Activated CD4-positive, alpha-beta T cell treated with anti-CD3 and anti-CD28 coated beads for 48 hours (primary cell): ENCODE measurements at regions not wholly inside any gene's neighbourhood (a gene's known extent, or its start where the extent isn't known, plus 50 kb on each side); places are given as distances from the start of the nearest gene placed in this dataset.
"Not testable (repeated sequence)": the region's sequence is repeated elsewhere in the genome, so short reads cannot be mapped to it uniquely, and the experiment has no call there.

Experiments
- DNase-seq: peaks from one replicate; pipeline ENCODE4 v3.0.0-alpha.2; 2020

GRCh38 chr11:122220321-122220720, 104.3 kb upstream of the BLID start:
- no peak for DNase-seq

GRCh38 chr11:122219791-122220190, 103.8 kb upstream of the BLID start:
- DNase-seq = no peak

- DNase-seq = peak; percentile 60
Measured at GRCh38 chr11:122215244-122215992, 99.4 kb upstream of the BLID start.

- no peak for DNase-seq
Measured at GRCh38 chr11:122214567-122214966, 98.6 kb upstream of the BLID start.

GRCh38 chr11:122214080-122214479, 98.1 kb upstream of the BLID start:
- no peak for DNase-seq

GRCh38 chr11:122213171-122213570, 97.2 kb upstream of the BLID start:
- DNase-seq = no peak

GRCh38 chr11:122210367-122210997, 94.5 kb upstream of the BLID start:
- no peak for DNase-seq

GRCh38 chr11:122209619-122210366, 93.8 kb upstream of the BLID start:
- DNase-seq = no peak

GRCh38 chr11:122207921-122208764, 92.1 kb upstream of the BLID start:
- DNase-seq = no peak

- DNase-seq = no peak
Measured at GRCh38 chr11:122207505-122207904, 91.5 kb upstream of the BLID start.

GRCh38 chr11:122205036-122205435, 89.0 kb upstream of the BLID start:
- DNase-seq = no peak

- no peak for DNase-seq
Measured at GRCh38 chr11:122204206-122204605, 88.2 kb upstream of the BLID start.

GRCh38 chr11:122202951-122203456, 87.0 kb upstream of the BLID start:
- peak; percentile 65 for DNase-seq

- DNase-seq = no peak
Measured at GRCh38 chr11:122202161-122202950, 86.3 kb upstream of the BLID start.

- DNase-seq = no peak
Measured at GRCh38 chr11:122201106-122201505, 85.1 kb upstream of the BLID start.

GRCh38 chr11:122199661-122200060, 83.6 kb upstream of the BLID start:
- no peak for DNase-seq

- DNase-seq = no peak
Measured at GRCh38 chr11:122198291-122198983, 82.4 kb upstream of the BLID start.

GRCh38 chr11:122197066-122197987, 81.3 kb upstream of the BLID start:
- DNase-seq = no peak

- DNase-seq = no peak
Measured at GRCh38 chr11:122195790-122196189, 79.8 kb upstream of the BLID start.

GRCh38 chr11:122193881-122194480, 78.0 kb upstream of the BLID start:
- not testable (repeated sequence) for DNase-seq
